ENCODE measurements at regions not wholly inside any gene's neighbourhood (a gene's known extent, or its start where the extent isn't known, plus 50 kb on each side); places are given as distances from the start of the nearest gene placed in this dataset.
A peak's percentile ranks its signal among the peaks of the same experiment; 100 is the strongest.

DNA sequence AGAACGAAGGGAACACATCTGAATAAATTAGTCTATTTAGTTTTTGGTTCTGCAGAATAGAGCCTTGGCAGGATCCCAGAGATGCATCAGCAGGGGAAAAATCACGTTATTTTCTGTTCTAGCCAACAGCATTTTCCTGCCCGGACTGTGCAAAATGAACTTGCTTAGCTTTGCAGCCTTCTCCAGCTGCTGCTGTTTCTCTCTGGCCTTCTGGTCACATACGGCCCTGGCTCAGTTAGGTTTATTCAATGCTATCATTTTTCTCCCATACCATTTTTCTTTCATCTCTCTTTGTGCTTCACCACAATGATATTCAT lies 110.4 kb upstream of the KL start:
- H3K4me3 Mint-ChIP-seq, result peak overlapping the region; percentile 75
- peaks cover 40% of the 10 kb centered on the region for H3K4me1 Mint-ChIP-seq (ENCODE audit: low read depth)
- H3K27ac Mint-ChIP-seq, result peak overlapping the region; percentile 53
- H3K27me3 Mint-ChIP-seq (ENCODE audit: low read depth), result no peaks in the 10 kb centered on the region
- no peaks in the 10 kb centered on the region for H3K36me3 Mint-ChIP-seq (ENCODE audit: low read depth)
- no peak for DNase-seq (ENCODE audit: low spot score)
- H3K9me3 Mint-ChIP-seq, result peaks cover 4% of the 10 kb centered on the region

DNA sequence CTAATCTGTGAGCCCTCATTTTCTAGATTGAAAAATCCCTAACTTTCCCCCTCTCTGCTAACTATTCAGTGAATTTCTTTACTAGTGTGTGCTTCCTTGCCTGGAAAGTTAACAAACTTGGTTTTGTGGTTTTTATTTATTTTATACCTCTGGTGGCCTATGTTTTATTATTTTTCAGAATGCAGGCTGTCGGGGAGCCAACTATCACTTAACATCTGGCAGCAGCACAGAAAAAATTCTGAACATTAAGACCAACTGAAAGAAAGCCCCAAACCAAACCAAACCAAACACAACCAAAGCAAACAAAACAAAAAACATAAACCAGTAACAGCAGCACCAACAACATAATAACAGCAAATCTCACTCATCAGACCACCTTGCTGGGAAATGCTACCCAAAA lies 109.0 kb upstream of the KL start:
- Mint-ChIP-seq H3K4me1 (ENCODE audit: low read depth) (peaks cover 46% of the 10 kb centered on the region), H3K4me3 (no peak overlapping the region), H3K9me3 (no peaks in the 10 kb centered on the region), H3K36me3 (ENCODE audit: low read depth) (no peaks in the 10 kb centered on the region), H3K27me3 (ENCODE audit: low read depth) (no peaks in the 10 kb centered on the region), H3K27ac (no peak overlapping the region)
- no peak for DNase-seq (ENCODE audit: low spot score)

DNA sequence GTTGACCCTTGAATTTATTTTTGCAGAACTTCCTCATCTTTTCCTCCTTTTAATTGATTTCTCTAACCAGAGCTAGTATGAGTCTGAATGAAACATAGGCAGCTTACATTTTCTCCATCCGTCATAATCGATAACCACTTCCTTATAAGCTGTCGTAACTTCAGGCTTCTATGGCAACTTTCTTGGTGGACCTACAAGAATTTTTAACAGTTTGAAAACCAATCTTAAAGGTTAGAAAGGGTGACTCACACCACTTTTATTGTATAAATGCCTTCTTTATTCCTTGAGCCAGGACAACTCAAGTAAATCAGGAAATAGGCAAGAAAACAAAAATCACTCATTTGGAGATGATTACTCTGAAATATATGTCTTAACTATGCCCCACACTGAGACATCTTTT lies 105.7 kb upstream of the KL start:
- Mint-ChIP-seq H3K9me3 (peaks cover under 1% of the 10 kb centered on the region), H3K4me3 (no peak overlapping the region), H3K36me3 (ENCODE audit: low read depth) (peaks cover under 1% of the 10 kb centered on the region), H3K27ac (no peak overlapping the region), H3K4me1 (ENCODE audit: low read depth) (peaks cover 22% of the 10 kb centered on the region), H3K27me3 (ENCODE audit: low read depth) (no peaks in the 10 kb centered on the region)
- no peak for DNase-seq (ENCODE audit: low spot score)

DNA sequence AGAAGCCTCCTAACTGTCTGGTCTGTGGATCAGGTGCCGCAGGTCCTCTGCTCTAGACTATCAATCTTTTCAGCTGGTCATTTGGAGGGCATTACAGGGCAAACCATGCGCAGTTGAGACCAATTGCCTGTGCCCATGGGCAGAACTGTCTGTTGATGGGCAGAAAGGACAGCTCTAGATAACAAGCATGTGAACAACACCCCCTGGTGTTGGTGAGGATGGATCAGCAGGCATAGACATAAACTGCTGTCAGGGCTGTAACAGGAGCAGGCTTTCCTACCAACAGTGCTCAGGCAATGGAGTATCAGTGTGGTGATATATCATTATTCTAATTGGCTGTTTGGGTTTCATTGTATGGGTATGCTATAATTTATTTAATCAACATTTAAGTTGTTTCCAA lies 104.7 kb upstream of the KL start:
- DNase-seq (ENCODE audit: low spot score), result peak; percentile 30

DNA sequence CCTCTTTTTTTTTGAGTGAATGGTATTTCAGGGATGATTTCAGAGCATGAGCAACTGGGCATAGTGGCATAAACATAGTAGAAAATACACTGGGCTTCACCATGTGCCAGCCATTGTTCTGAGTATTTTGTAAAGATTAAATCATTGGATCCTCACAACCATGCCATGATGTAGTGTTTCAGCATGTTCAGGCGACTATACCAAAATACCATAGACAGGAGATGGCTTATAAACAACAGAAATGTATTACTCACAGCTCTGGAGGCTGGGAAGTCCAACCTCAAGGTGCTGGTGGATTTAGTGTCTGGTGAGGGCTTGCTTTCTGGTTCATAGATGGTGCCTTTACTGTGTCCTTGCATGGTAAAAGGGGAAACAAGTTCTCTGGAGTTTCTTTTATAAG lies 101.5 kb upstream of the KL start:
- peaks cover 25% of the 10 kb centered on the region for H3K4me1 Mint-ChIP-seq (ENCODE audit: low read depth)
- peaks cover 17% of the 10 kb centered on the region for H3K36me3 Mint-ChIP-seq (ENCODE audit: low read depth)
- no peak overlapping the region for H3K27ac Mint-ChIP-seq
- DNase-seq (ENCODE audit: low spot score), result no peak
- no peak overlapping the region for H3K4me3 Mint-ChIP-seq
- no peaks in the 10 kb centered on the region for H3K27me3 Mint-ChIP-seq (ENCODE audit: low read depth)
- H3K9me3 Mint-ChIP-seq, result peaks cover 20% of the 10 kb centered on the region

More for the DNA sequence above, 104.7 kb upstream of the KL start:
- H3K4me3 Mint-ChIP-seq, result no peak overlapping the region
- H3K36me3 Mint-ChIP-seq (ENCODE audit: low read depth), result peaks cover 7% of the 10 kb centered on the region
- H3K27ac Mint-ChIP-seq, result no peak overlapping the region
- H3K4me1 Mint-ChIP-seq (ENCODE audit: low read depth), result peaks cover 14% of the 10 kb centered on the region
- H3K27me3 Mint-ChIP-seq (ENCODE audit: low read depth), result no peaks in the 10 kb centered on the region
- H3K9me3 Mint-ChIP-seq, result peaks cover 8% of the 10 kb centered on the region

DNA sequence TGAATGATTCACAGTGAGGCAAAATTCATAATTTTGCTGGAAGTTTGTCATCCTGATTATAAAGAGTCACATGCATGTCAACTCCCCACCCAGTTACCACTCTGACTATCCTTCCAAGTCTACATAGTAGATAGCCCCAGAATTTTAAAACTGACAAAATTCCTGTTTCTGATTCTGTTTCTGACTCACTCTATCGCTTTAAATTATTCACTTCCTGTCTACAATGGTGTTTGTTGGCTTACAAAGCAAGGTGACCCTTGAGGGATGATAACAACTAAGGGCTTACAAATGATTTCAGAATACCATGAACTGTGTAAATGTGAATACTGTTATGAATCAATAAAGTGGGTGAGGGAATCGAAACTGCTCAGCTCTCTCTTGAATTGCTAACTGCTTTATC lies 98.7 kb upstream of the KL start:
- H3K4me1 Mint-ChIP-seq (ENCODE audit: low read depth), result peaks cover 14% of the 10 kb centered on the region
- H3K36me3 Mint-ChIP-seq (ENCODE audit: low read depth), result peaks cover 17% of the 10 kb centered on the region
- H3K9me3 Mint-ChIP-seq, result peaks cover 20% of the 10 kb centered on the region
- peak overlapping the region; percentile 74 for H3K27ac Mint-ChIP-seq
- H3K27me3 Mint-ChIP-seq (ENCODE audit: low read depth), result no peaks in the 10 kb centered on the region
- no peak overlapping the region for H3K4me3 Mint-ChIP-seq
- peak; percentile 17 for DNase-seq (ENCODE audit: low spot score)

DNA sequence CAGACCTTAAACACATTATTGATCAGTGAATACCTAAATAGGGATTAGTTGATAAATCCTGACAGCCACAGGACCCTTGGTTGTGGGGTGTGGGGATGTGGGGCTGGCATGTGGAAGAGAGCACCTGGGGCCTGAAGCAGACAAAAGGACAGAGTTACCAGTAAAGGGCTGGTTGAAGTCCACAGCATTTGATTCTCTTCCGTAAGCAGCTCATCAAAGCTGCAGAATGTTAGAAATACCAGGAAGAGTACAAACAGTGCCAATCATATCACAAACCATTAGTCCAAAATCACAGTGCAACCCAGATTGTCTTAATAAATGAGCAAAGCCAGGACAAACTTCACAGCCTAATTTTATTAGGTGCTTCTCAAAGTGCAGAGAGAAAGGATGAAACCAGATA lies 92.5 kb upstream of the KL start:
- peaks cover under 1% of the 10 kb centered on the region for H3K4me1 Mint-ChIP-seq (ENCODE audit: low read depth)

DNA sequence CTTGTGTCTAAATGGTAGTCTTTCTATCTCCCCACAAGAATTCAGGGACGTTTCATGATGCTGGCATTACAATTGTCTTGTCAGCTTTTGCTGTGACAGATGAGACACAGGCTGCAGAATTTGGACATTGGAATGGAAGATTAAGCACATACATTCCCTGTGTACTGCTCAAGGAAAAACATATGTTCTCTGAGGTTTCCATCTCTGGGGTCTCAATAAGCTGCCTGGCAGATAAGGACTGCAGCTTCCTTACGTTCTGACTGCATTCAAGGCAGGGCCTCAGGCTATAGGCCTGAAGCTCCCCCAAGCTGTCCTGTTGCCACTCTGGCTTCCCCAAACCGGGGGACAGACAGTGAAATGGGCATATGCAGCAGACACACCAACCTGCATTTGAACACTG lies 91.3 kb upstream of the KL start:
- H3K4me1 Mint-ChIP-seq (ENCODE audit: low read depth), result no peaks in the 10 kb centered on the region
- no peak overlapping the region for H3K4me3 Mint-ChIP-seq
- peaks cover 6% of the 10 kb centered on the region for H3K27me3 Mint-ChIP-seq (ENCODE audit: low read depth)
- no peaks in the 10 kb centered on the region for H3K36me3 Mint-ChIP-seq (ENCODE audit: low read depth)
- DNase-seq (ENCODE audit: low spot score), result no peak
- no peak overlapping the region for H3K27ac Mint-ChIP-seq
- H3K9me3 Mint-ChIP-seq, result peaks cover 3% of the 10 kb centered on the region

More for the DNA sequence above, 92.5 kb upstream of the KL start:
- Mint-ChIP-seq H3K27me3 (ENCODE audit: low read depth) (no peaks in the 10 kb centered on the region), H3K4me3 (no peak overlapping the region), H3K27ac (no peak overlapping the region), H3K36me3 (ENCODE audit: low read depth) (no peaks in the 10 kb centered on the region), H3K9me3 (no peaks in the 10 kb centered on the region)
- no peak for DNase-seq (ENCODE audit: low spot score)

DNA sequence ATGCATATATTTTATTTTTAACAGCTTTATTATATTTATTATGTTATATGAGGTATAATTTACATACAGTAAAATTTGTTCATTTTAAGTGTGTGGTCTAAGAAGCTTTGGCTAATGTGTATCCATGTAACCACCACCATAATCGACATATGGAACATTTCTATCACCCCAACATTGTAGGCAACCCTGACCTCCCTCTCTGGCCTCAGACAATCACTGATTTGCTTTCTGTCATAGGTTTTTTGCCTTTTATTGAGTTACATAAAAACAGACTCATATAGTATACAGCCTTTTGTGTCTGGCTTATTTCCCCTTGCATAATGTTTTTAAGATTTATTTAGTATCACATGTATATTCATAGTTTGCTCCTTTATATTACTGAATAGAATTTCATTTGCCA lies 90.7 kb upstream of the KL start:
- Mint-ChIP-seq H3K27me3 (ENCODE audit: low read depth) (peaks cover 8% of the 10 kb centered on the region), H3K4me3 (no peak overlapping the region), H3K36me3 (ENCODE audit: low read depth) (no peaks in the 10 kb centered on the region), H3K4me1 (ENCODE audit: low read depth) (no peaks in the 10 kb centered on the region), H3K9me3 (peaks cover 5% of the 10 kb centered on the region), H3K27ac (no peak overlapping the region)
- DNase-seq (ENCODE audit: low spot score), result no peak

DNA sequence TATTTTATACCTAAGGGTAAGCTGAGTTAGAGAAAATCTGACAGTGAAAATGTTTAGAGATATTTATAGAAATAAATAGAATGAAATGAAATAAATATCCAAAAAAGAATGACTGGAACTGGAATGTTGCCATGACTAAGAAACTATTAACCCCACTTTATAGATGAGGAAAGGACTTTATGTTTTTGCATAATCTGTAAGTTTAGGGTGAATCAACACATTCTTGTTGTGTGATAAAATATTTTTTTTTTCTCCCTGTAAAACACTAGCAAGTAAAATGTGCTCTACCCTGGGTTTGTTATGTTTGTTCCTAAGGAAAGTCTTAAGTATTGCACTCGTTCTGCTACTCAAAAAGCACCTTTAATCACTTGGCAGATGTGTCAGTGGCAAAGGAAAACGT lies 83.8 kb upstream of the KL start:
- Mint-ChIP-seq H3K27me3 (ENCODE audit: low read depth) (peaks cover 26% of the 10 kb centered on the region), H3K4me1 (ENCODE audit: low read depth) (no peaks in the 10 kb centered on the region), H3K9me3 (peaks cover 14% of the 10 kb centered on the region), H3K4me3 (no peak overlapping the region), H3K27ac (no peak overlapping the region), H3K36me3 (ENCODE audit: low read depth) (no peaks in the 10 kb centered on the region)
- DNase-seq (ENCODE audit: low spot score), result no peak

DNA sequence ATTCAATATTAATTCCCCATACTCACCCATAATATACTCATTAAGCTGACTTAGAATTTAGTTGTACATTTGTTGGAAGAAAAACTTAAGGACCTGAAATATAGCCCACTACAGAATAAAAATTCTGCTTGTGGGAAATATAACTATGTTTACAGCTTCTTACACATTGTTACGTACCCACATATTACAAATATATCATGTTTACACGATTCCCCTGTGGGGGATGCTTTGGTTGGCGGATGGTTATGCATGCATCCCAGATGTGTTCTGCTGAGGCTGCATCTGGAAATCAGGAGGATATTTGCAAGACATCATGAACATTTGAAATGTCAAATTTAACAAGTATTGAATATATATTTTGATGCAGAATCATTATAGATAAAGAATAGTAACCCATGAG lies 79.5 kb upstream of the KL start:
- H3K27me3 Mint-ChIP-seq (ENCODE audit: low read depth), result peaks cover 17% of the 10 kb centered on the region
- H3K27ac Mint-ChIP-seq, result no peak overlapping the region
- no peak for DNase-seq (ENCODE audit: low spot score)
- H3K4me1 Mint-ChIP-seq (ENCODE audit: low read depth), result peaks cover 11% of the 10 kb centered on the region
- peaks cover 8% of the 10 kb centered on the region for H3K9me3 Mint-ChIP-seq
- H3K4me3 Mint-ChIP-seq, result no peak overlapping the region
- peaks cover under 1% of the 10 kb centered on the region for H3K36me3 Mint-ChIP-seq (ENCODE audit: low read depth)

DNA sequence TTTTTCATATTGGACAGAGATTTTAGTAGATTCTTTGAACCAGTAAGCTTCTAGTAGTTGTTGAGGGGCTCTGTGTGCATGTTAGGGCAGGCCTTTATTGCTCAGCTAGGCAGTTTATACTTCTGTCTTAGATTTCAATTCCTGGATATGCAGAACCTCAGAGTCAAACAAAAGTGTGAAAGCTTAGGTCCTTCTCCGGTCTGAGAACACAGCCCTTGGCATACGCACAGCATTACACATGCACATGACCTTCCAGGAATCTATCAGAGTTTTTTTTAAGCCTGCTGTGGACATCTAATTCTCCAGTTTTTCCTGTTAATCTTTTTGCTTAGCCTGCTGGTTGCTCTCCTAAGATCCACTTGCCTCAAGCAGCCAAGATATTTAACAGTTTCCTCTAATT lies 77.9 kb upstream of the KL start:
- DNase-seq (ENCODE audit: low spot score), result no peak
- no peak overlapping the region for H3K4me3 Mint-ChIP-seq
- H3K36me3 Mint-ChIP-seq (ENCODE audit: low read depth), result peaks cover 2% of the 10 kb centered on the region
- H3K27ac Mint-ChIP-seq, result no peak overlapping the region
- H3K27me3 Mint-ChIP-seq (ENCODE audit: low read depth), result peaks cover 6% of the 10 kb centered on the region
- peaks cover 5% of the 10 kb centered on the region for H3K9me3 Mint-ChIP-seq
- peaks cover 13% of the 10 kb centered on the region for H3K4me1 Mint-ChIP-seq (ENCODE audit: low read depth)

DNA sequence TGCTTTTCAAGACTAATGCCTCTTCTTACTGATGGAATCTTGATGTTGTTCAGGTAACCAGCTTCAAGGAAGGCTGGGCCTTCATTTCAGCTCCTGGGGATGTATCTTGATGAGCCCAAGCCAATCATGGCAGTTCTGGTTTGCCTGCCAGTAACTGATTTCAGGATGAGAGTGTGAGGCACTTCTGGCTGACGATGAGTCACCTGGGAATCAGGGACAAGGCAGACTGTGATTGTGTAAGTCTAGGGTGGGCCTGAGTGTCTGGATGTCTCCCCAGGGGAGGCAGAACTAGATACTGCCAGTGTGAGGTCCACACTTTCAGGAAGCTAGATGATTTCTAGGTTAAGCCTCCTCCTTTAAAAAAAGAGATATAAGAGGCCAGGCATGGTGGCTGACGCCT lies 77.3 kb upstream of the KL start:
- DNase-seq (ENCODE audit: low spot score), result no peak
- Mint-ChIP-seq H3K4me3 (no peak overlapping the region), H3K27me3 (ENCODE audit: low read depth) (peaks cover 4% of the 10 kb centered on the region), H3K36me3 (ENCODE audit: low read depth) (peaks cover 2% of the 10 kb centered on the region), H3K4me1 (ENCODE audit: low read depth) (peaks cover 13% of the 10 kb centered on the region), H3K9me3 (peaks cover 5% of the 10 kb centered on the region), H3K27ac (no peak overlapping the region)

DNA sequence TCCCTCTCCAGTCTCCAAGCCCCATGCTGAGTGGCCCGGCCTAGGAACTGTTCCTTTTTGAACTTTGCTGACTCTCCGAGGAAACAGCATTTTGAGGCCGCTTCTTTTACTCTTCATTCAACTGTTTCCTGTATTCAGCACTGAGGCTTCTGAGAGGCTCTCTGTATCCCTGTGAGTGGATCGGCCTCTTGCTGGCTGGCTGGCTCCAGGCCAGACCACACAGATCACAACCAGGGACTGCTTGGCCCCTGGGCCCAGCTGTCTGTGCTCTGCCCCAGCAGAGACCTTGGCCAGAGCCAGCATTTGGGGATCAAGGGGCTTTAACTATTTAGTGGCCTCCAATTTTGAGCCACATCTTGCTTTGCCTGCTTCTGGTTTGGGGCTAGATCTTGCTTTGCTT lies 75.6 kb upstream of the KL start:
- Mint-ChIP-seq H3K4me3 (no peak overlapping the region), H3K9me3 (peaks cover 5% of the 10 kb centered on the region), H3K36me3 (ENCODE audit: low read depth) (peaks cover 2% of the 10 kb centered on the region), H3K4me1 (ENCODE audit: low read depth) (peaks cover 14% of the 10 kb centered on the region), H3K27me3 (ENCODE audit: low read depth) (no peaks in the 10 kb centered on the region), H3K27ac (no peak overlapping the region)
- DNase-seq (ENCODE audit: low spot score), result no peak

DNA sequence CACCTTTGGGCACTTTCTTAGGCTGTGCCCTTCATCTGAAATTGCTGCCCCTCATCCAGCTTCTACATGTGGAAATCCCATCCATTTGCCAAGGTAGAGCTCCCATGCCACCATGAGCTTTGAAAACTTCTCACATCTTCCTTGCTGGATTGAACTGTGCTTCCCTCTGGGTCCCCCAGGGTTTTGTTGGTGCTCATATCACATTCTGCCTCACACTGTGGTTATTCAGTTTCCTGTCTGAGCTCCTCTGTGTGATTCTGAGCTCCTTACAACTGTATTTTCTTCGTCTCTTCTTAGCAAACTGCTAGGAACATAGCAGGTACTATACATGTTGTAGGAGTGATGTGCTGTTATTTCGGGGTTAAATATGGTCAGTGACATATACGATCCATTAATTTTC lies 74.9 kb upstream of the KL start:
- Mint-ChIP-seq H3K4me3 (no peak overlapping the region), H3K27ac (no peak overlapping the region), H3K4me1 (ENCODE audit: low read depth) (peaks cover 16% of the 10 kb centered on the region), H3K9me3 (peaks cover 5% of the 10 kb centered on the region), H3K27me3 (ENCODE audit: low read depth) (no peaks in the 10 kb centered on the region), H3K36me3 (ENCODE audit: low read depth) (peaks cover 2% of the 10 kb centered on the region)
- no peak for DNase-seq (ENCODE audit: low spot score)
